Heart left ventricle (tissue), 16 donors: ENCODE measurements at regions not wholly inside any gene's neighbourhood (a gene's known extent, or its start where the extent isn't known, plus 50 kb on each side); places are given as distances from the start of the nearest gene placed in this dataset.

Experiments
- ATAC-seq, 4 donors: fragments of 200-7000 bp; cut with Tn5 transposase; one replicate each; pipeline ENCODE4 v1.9.1; 2020 to 2022; ENCODE audit warnings: moderate library complexity in 4 of 4, mild to moderate bottlenecking in 3 of 4, moderate number of reproducible peaks in 1 of 4
- DNase-seq, 5 donors: peaks; one replicate each; pipeline ENCODE4 v3.0.0-alpha.2; 2020
- H3K27ac ChIP-seq, 12 donors: fragments of 200-600 bp; sonication (generic) in 4 of 12; one replicate each; pipeline versions ENCODE4 v1.5.0 to v1.8.0; 2016 to 2022; ENCODE audit warnings: mild to moderate bottlenecking in 2 of 12
- H3K27me3 ChIP-seq, 9 donors: fragments of 200-600 bp; sonication (generic) in 2 of 9; one replicate each; pipeline versions ENCODE4 v1.5.1 to v1.8.0; 2016 to 2022; ENCODE audit warnings: mild to moderate bottlenecking in 3 of 9
- H3K36me3 ChIP-seq, 9 donors: fragments of 200-600 bp; sonication (generic) in 2 of 9; one replicate each; pipeline versions ENCODE4 v1.5.0 to v1.8.0; 2018 to 2022; ENCODE audit warnings: mild to moderate bottlenecking in 2 of 9
- H3K4me1 ChIP-seq, 12 donors: fragments of 200-600 bp; sonication (generic) in 4 of 12; one replicate each; pipeline versions ENCODE4 v1.5.0 to v1.8.0; 2016 to 2022; ENCODE audit warnings: mild to moderate bottlenecking in 3 of 12
- H3K4me3 ChIP-seq, 12 donors: fragments of 200-600 bp; sonication (generic) in 4 of 12; one replicate each; pipeline versions ENCODE4 v1.5.0 to v1.8.0; 2017 to 2022; ENCODE audit warnings: mild to moderate bottlenecking in 9 of 12, moderate library complexity in 4 of 12
- H3K9me3 ChIP-seq, 12 donors: fragments of 200-600 bp; sonication (generic) in 4 of 12; one replicate each; pipeline versions ENCODE4 v1.5.0 to v1.8.0; 2016 to 2022; ENCODE audit warnings: mild to moderate bottlenecking in 1 of 12
- POLR2A ChIP-seq, 2 donors: fragments of 450-650 bp; IDR thresholded peaks; one replicate each; pipeline ENCODE4 v1.6.1; 2017; ENCODE audit warnings: antibody characterized with exemption in 2 of 2, mild to moderate bottlenecking in 2 of 2, moderate library complexity in 2 of 2
- WGBS, 4 donors: extraction: QIAGEN DNeasy Blood & Tissue Kit in 2 of 4; methylation state at CpG; one replicate each; pipeline versions ENCODE4 v1.1.5 to v1.1.7; 2013 to 2018; 5-methylcytosine and 5-hydroxymethylcytosine counted together
- intact Hi-C, 10 donors: fragments of 100-400 bp; cut with DNase I; formaldehyde crosslinking; loops; one replicate each; pipeline versions ENCODE4 v1.11.1 to v1.14.2; 2022
- TF ChIP-seq, protein P1 (sequence below), 12 donors: fragments of 200-600 bp; sonication (generic) in 4 of 12; IDR thresholded peaks; one replicate each; pipeline versions ENCODE4 v1.5.0 to v1.8.0; 2018 to 2022; ENCODE audit warnings: antibody characterized with exemption in 12 of 12, mild to moderate bottlenecking in 5 of 12
- donor health status: ischemic (EF 13 %, LVEDD 7.1; RV severe dilation, severe dysfunction).
- donor health status: healthy with polysubstance abuse.
- donor health status: DM: no; HTN: yes; CAD: no.
- donor health status: DM: no; HTN: no; CAD: no.
- donor health status: ischemic (EF 25% LVEDD 6.9; RV normal size, moderate dysfunction).
- donor health status: ischemic (EF 25% LVEDD 5.7; RV mildly dilated, moderate dysfunction).
- donor health status: healthy.
- donor health status: DM: yes; HTN: yes; CAD: no.
- donor health status: ischemic (EF 35%, LVEDD 5.7; RV mildly dilated, moderate dysfunction).
- donor health status: nonischemic (EF 11% LVEDD 7.7; RV severe dilation, severe dysfunction).
- donor health status: DM: yes; HTN: yes; CAD: no.
- donor health status: PGD.
- donor health status: ischemic (EF 29% LVEDD 5.4; RV normal size, mild dysfunction).
- donor health status: nonischemic (EF 23%, LVEDD 6.1; RV moderate dilation, normal function).

DNA sequence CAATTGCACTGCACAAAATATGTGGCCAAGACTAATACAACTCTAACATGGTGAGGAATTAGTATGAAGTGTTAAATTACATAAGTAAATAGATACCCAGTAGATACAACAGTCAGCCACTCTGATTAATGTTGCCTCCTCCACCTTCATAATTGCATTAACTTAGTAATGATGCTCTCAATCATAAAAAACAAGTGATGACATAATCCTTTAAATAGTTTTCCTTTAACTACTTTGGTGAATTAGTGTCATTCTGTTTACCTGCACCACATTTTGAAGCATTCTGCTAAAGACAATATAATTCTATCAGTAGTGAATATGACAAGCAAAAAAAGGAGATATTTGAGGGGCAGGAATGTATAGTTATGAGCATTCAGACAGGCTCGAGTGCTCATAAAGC lies 265.9 kb upstream of the SLC24A2 start:
- TF ChIP-seq, protein P1, sequence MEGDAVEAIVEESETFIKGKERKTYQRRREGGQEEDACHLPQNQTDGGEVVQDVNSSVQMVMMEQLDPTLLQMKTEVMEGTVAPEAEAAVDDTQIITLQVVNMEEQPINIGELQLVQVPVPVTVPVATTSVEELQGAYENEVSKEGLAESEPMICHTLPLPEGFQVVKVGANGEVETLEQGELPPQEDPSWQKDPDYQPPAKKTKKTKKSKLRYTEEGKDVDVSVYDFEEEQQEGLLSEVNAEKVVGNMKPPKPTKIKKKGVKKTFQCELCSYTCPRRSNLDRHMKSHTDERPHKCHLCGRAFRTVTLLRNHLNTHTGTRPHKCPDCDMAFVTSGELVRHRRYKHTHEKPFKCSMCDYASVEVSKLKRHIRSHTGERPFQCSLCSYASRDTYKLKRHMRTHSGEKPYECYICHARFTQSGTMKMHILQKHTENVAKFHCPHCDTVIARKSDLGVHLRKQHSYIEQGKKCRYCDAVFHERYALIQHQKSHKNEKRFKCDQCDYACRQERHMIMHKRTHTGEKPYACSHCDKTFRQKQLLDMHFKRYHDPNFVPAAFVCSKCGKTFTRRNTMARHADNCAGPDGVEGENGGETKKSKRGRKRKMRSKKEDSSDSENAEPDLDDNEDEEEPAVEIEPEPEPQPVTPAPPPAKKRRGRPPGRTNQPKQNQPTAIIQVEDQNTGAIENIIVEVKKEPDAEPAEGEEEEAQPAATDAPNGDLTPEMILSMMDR (IDR thresholded peaks at IDR 0.05) = no peak
- no peak for TF ChIP-seq POLR2A (IDR thresholded peaks at IDR 0.05)
- DNase-seq = no peak
- no peak overlapping the region for H3K4me3 ChIP-seq
- no peaks in the 10 kb centered on the region for H3K4me1 ChIP-seq
- no peak for ATAC-seq
- H3K27ac ChIP-seq = no peak overlapping the region
- H3K9me3 ChIP-seq = no peaks in the 10 kb centered on the region
- H3K36me3 ChIP-seq = no peaks in the 10 kb centered on the region
- intact Hi-C loops = loop anchor here in 1 of 10 donors (10.0 kb wide), 1 partner anchor 60 kb away; no protein-coding TSS in a partner anchor
- H3K27me3 ChIP-seq = no peaks in the 10 kb centered on the region
- WGBS, 4 donors = 88 to 96% (median 94%) methylated on average over 1 of the region's 1 CpG

DNA sequence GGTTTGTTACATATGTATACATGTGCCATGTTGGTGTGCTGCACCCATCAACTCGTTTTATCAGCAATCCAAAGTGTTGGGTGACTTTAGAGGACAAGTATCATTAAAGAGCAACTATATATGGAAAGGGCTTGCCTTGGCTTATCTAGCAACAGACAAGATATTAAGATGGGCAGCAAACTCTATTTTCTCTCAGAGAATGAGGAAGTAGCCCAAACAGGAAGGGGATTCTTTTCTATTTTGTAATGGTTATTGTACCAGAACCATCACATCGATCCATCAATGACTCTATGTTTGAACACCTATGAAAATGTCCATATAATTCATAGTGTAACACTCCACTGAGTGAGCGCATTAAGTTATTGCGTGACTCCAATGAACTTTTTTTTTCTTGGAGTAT lies 260.1 kb upstream of the SLC24A2 start:
- H3K27me3 ChIP-seq = no peaks in the 10 kb centered on the region
- DNase-seq (no peak), ATAC-seq (no peak)
- WGBS, 4 donors = 74 to 86% (median 80%) methylated on average over 4 of the region's 4 CpGs
- H3K36me3 ChIP-seq = no peaks in the 10 kb centered on the region
- no peak for TF ChIP-seq POLR2A (IDR thresholded peaks at IDR 0.05)
- TF ChIP-seq, protein P1 (IDR thresholded peaks at IDR 0.05) = no peak
- H3K9me3 ChIP-seq = no peaks in the 10 kb centered on the region
- intact Hi-C loops = no loop called here
- H3K4me1 ChIP-seq = no peaks in the 10 kb centered on the region
- H3K27ac ChIP-seq = no peak overlapping the region
- H3K4me3 ChIP-seq = no peak overlapping the region

DNA sequence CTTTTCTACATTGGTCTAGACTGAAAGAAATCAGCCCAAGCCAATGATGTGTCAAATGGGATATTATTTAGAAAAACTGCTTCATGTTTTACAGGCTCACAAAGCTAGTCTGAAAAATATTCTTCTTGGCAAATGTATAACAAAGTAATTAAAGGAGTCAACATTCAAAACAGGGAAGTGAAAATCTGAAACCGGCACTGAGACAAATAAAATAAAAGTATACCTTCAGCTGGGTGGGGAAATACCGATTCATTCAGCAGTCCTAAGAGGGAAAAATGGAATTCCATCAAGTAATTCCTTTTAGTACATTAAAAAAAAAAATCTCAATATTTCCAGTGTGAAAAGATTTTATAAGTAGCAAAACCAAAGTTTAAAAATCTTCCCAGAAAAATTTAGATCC lies 259.6 kb upstream of the SLC24A2 start:
- TF ChIP-seq, protein P1 (IDR thresholded peaks at IDR 0.05) = no peak
- TF ChIP-seq POLR2A (IDR thresholded peaks at IDR 0.05) = no peak
- Histone ChIP-seq H3K36me3 (no peaks in the 10 kb centered on the region), H3K4me3 (no peak overlapping the region), H3K4me1 (no peaks in the 10 kb centered on the region), H3K27ac (no peak overlapping the region), H3K27me3 (no peaks in the 10 kb centered on the region), H3K9me3 (no peaks in the 10 kb centered on the region)
- no peak for ATAC-seq
- intact Hi-C loops = no loop called here
- no peak for DNase-seq
- WGBS, 4 donors = 70 to 95% (median 92%) methylated on average over 2 of the region's 2 CpGs

DNA sequence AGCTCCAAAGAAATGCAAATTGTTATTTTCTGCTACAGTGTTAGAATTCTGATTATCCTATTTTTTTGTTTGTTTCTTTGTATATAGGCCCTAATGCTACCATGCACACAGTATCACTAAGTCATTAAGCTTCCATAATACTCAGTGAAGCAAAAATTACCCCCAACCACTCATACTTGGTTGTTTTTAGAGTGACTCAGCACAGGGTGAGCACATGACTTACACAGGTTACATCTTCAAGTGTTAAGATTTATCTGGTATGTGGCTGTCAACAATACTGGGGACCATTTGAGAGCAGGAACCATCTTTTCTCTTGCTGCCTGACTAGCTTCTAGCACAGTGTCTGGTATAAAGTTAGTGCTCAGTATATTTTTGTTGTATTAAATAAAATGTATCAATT lies 255.8 kb upstream of the SLC24A2 start:
- Histone ChIP-seq H3K9me3 (no peaks in the 10 kb centered on the region), H3K4me1 (peaks cover 0 to 18% (median 7%) of the 10 kb centered on the region in 12 donors), H3K27me3 (no peaks in the 10 kb centered on the region), H3K36me3 (no peaks in the 10 kb centered on the region), H3K4me3 (no peak overlapping the region), H3K27ac (no peak overlapping the region)
- ATAC-seq (no peak), DNase-seq (no peak)
- intact Hi-C loops = loop anchor here in 1 of 10 donors (5.0 kb wide), 1 partner anchor 578 kb away; the partner anchor contains the start of gene MLLT3
- TF ChIP-seq, protein P1 (IDR thresholded peaks at IDR 0.05) = no peak
